ENCODE measurements at regions not wholly inside any gene's neighbourhood (a gene's known extent, or its start where the extent isn't known, plus 50 kb on each side); places are given as distances from the start of the nearest gene placed in this dataset.

GRCh38 chr7:41756650-41757182 is 53.8 kb upstream of the INHBA start:
- Mint-ChIP-seq H3K36me3 (ENCODE audit: insufficient read depth, unreplicated experiment) (no peaks in the 10 kb centered on the region), H3K4me3 (ENCODE audit: low read depth, unreplicated experiment) (no peak overlapping the region), H3K9me3 (ENCODE audit: low read depth, unreplicated experiment) (peaks cover 8% of the 10 kb centered on the region), H3K27ac (ENCODE audit: unreplicated experiment) (no peak overlapping the region), H3K4me1 (ENCODE audit: low read depth, unreplicated experiment) (no peaks in the 10 kb centered on the region), H3K27me3 (ENCODE audit: unreplicated experiment) (no peaks in the 10 kb centered on the region)
- CTCF ChIA-PET: no interaction called here
- intact Hi-C loops (cut with micrococcal nuclease; ENCODE audit: unreplicated experiment): no loop called here
- TF ChIP-seq, protein P1, sequence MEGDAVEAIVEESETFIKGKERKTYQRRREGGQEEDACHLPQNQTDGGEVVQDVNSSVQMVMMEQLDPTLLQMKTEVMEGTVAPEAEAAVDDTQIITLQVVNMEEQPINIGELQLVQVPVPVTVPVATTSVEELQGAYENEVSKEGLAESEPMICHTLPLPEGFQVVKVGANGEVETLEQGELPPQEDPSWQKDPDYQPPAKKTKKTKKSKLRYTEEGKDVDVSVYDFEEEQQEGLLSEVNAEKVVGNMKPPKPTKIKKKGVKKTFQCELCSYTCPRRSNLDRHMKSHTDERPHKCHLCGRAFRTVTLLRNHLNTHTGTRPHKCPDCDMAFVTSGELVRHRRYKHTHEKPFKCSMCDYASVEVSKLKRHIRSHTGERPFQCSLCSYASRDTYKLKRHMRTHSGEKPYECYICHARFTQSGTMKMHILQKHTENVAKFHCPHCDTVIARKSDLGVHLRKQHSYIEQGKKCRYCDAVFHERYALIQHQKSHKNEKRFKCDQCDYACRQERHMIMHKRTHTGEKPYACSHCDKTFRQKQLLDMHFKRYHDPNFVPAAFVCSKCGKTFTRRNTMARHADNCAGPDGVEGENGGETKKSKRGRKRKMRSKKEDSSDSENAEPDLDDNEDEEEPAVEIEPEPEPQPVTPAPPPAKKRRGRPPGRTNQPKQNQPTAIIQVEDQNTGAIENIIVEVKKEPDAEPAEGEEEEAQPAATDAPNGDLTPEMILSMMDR (IDR thresholded peaks at IDR 0.05; ENCODE audit: unreplicated experiment): no peak
- no peak for DNase-seq
- no TSS peak for BruUV-seq (replicated peaks)

- Mint-ChIP-seq H3K4me1 (ENCODE audit: low read depth, unreplicated experiment) (no peaks in the 10 kb centered on the region), H3K36me3 (ENCODE audit: insufficient read depth, unreplicated experiment) (no peaks in the 10 kb centered on the region), H3K27ac (ENCODE audit: unreplicated experiment) (no peak overlapping the region), H3K27me3 (ENCODE audit: unreplicated experiment) (no peaks in the 10 kb centered on the region), H3K9me3 (ENCODE audit: low read depth, unreplicated experiment) (peaks cover 8% of the 10 kb centered on the region), H3K4me3 (ENCODE audit: low read depth, unreplicated experiment) (no peak overlapping the region)
- no TSS peak for BruUV-seq (replicated peaks)
- DNase-seq: no peak
- TF ChIP-seq, protein P1 (IDR thresholded peaks at IDR 0.05; ENCODE audit: unreplicated experiment): no peak
- intact Hi-C loops (cut with micrococcal nuclease; ENCODE audit: unreplicated experiment): no loop called here
- CTCF ChIA-PET: no interaction called here
These were observed 52.2 kb upstream of the INHBA start for GRCh38 chr7:41755096-41755495.

GRCh38 chr7:41754046-41754445 is 51.2 kb upstream of the INHBA start:
- BruUV-seq (replicated peaks): no TSS peak
- intact Hi-C loops (cut with micrococcal nuclease; ENCODE audit: unreplicated experiment): no loop called here
- TF ChIP-seq, protein P1 (IDR thresholded peaks at IDR 0.05; ENCODE audit: unreplicated experiment): no peak
- H3K4me3 Mint-ChIP-seq (ENCODE audit: low read depth, unreplicated experiment): no peak overlapping the region
- peaks cover 8% of the 10 kb centered on the region for H3K9me3 Mint-ChIP-seq (ENCODE audit: low read depth, unreplicated experiment)
- CTCF ChIA-PET: interaction anchor here (0.6 kb wide), 1 partner anchor 1548 kb away, joined by 3 read pairs; no protein-coding TSS in a partner anchor
- H3K27me3 Mint-ChIP-seq (ENCODE audit: unreplicated experiment): no peaks in the 10 kb centered on the region
- H3K4me1 Mint-ChIP-seq (ENCODE audit: low read depth, unreplicated experiment): no peaks in the 10 kb centered on the region
- H3K27ac Mint-ChIP-seq (ENCODE audit: unreplicated experiment): no peak overlapping the region
- no peaks in the 10 kb centered on the region for H3K36me3 Mint-ChIP-seq (ENCODE audit: insufficient read depth, unreplicated experiment)
- DNase-seq: no peak

Measured in Calu3 (cell line).